PC-9 (cell line): ENCODE measurements at regions not wholly inside any gene's neighbourhood (a gene's known extent, or its start where the extent isn't known, plus 50 kb on each side); places are given as distances from the start of the nearest gene placed in this dataset.

ENCODE experiments used
- EZH2 ChIP-seq: fragments of 200-600 bp; sonication (generic); IDR thresholded peaks from 2 replicates; pipeline ENCODE4 v1.8.0; 2017; ENCODE audit warnings: antibody characterized with exemption, low read depth
- TF ChIP-seq, protein P1 (sequence below): fragments of 200-600 bp; sonication (generic); conservative IDR thresholded peaks from 2 replicates; pipeline ENCODE4 v1.6.1; 2017; ENCODE audit warnings: mixed run types, antibody characterized with exemption, mild to moderate bottlenecking, moderate library complexity

DNA sequence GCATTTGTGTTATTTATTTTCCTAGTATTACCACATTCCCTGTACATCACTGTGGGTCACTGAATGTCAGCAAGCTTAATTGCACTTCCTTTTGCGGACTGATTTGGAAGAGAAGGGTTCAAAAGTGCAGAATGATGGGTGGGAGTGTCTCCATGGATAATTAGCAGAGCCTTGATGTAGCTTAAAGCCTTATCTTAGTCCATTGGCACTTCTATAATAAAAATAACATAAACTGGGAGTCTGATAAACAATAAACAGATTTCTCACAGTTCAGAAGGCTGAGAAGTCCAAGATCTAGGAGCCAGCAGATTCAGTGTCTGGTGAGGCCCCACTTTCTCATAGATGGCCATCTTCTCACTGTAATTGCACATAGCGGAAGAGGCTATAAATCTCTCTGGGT lies 501.1 kb upstream of the POU3F2 start:
- TF ChIP-seq, protein P1, sequence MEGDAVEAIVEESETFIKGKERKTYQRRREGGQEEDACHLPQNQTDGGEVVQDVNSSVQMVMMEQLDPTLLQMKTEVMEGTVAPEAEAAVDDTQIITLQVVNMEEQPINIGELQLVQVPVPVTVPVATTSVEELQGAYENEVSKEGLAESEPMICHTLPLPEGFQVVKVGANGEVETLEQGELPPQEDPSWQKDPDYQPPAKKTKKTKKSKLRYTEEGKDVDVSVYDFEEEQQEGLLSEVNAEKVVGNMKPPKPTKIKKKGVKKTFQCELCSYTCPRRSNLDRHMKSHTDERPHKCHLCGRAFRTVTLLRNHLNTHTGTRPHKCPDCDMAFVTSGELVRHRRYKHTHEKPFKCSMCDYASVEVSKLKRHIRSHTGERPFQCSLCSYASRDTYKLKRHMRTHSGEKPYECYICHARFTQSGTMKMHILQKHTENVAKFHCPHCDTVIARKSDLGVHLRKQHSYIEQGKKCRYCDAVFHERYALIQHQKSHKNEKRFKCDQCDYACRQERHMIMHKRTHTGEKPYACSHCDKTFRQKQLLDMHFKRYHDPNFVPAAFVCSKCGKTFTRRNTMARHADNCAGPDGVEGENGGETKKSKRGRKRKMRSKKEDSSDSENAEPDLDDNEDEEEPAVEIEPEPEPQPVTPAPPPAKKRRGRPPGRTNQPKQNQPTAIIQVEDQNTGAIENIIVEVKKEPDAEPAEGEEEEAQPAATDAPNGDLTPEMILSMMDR, result no peak
- no peak for TF ChIP-seq EZH2
